PFSK-1 (cell line): ENCODE measurements at regions not wholly inside any gene's neighbourhood (a gene's known extent, or its start where the extent isn't known, plus 50 kb on each side); places are given as distances from the start of the nearest gene placed in this dataset.

ENCODE experiments used
- FOXP2 ChIP-seq: optimal IDR thresholded peaks from 2 replicates; pipeline ENCODE3; 2011; ENCODE audit warnings: borderline replicate concordance, control low read depth, inconsistent platforms; ENCODE audit not compliant: insufficient read depth; ENCODE audit errors: extremely low read length, extremely low read depth
- POLR2AphosphoS5 ChIP-seq: IDR thresholded peaks from 2 replicates; pipeline ENCODE4 v1.6.1; 2012; ENCODE audit warnings: low read depth, mild to moderate bottlenecking, control low read depth, low read length, moderate library complexity
- SIN3A ChIP-seq: IDR thresholded peaks from 2 replicates; pipeline ENCODE4 v1.6.1; 2012; ENCODE audit warnings: mild to moderate bottlenecking, low read length, moderate library complexity, borderline replicate concordance; ENCODE audit not compliant: insufficient read depth
- TAF1 ChIP-seq: IDR thresholded peaks from 2 replicates; pipeline ENCODE4 v1.6.1; 2012; ENCODE audit warnings: low read length, control low read depth, borderline replicate concordance; ENCODE audit not compliant: insufficient read depth
- TF ChIP-seq, protein P1 (sequence below), 2 experiments: IDR thresholded peaks; 2 replicates each; pipeline versions ENCODE4 v1.6.1 to v1.8.0; 2011 to 2012; ENCODE audit warnings: low read depth in 2 of 2, low read length in 2 of 2, control low read depth in 1 of 2, inconsistent platforms in 1 of 2, mild to moderate bottlenecking in 1 of 2, moderate library complexity in 1 of 2; ENCODE audit not compliant: insufficient read depth in 1 of 2

DNA sequence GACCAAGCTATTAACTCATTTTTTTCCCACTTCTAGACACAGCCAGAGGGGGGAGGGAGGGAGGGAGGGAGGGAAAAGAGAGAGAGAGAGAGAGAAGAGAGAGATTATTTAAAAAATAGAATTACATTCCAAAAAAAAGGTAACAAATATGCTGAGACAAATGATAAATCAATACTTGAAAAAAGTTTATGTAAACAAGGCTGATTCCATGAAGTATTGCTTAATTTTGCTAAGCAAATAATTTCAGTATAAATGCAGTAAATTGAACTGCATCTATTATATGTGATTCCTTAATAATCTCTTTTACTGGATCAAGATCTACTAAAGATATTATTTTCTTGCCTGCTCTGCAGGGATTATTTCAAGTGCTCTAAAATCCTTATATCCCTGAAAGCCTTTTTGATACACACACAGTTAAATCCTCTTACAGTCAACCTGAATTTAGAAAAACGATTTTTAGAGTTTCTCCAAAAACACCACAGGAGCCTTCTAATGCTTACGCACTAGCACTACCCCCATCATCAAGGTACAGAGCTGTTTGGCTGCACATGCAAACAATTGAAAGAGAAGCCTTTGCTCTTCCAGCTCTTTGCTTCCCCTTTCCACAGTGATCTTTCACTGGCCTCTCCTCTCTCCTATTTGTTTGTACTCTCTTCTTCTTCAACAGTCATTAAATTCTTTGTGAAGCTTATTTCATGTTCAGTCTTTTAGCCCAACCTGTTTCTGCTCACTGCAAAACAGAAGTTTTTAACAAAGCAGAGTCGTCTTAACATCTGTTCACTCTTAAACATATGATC, 426.3 kb upstream of the FAM241A start:
- TF ChIP-seq, protein P1, sequence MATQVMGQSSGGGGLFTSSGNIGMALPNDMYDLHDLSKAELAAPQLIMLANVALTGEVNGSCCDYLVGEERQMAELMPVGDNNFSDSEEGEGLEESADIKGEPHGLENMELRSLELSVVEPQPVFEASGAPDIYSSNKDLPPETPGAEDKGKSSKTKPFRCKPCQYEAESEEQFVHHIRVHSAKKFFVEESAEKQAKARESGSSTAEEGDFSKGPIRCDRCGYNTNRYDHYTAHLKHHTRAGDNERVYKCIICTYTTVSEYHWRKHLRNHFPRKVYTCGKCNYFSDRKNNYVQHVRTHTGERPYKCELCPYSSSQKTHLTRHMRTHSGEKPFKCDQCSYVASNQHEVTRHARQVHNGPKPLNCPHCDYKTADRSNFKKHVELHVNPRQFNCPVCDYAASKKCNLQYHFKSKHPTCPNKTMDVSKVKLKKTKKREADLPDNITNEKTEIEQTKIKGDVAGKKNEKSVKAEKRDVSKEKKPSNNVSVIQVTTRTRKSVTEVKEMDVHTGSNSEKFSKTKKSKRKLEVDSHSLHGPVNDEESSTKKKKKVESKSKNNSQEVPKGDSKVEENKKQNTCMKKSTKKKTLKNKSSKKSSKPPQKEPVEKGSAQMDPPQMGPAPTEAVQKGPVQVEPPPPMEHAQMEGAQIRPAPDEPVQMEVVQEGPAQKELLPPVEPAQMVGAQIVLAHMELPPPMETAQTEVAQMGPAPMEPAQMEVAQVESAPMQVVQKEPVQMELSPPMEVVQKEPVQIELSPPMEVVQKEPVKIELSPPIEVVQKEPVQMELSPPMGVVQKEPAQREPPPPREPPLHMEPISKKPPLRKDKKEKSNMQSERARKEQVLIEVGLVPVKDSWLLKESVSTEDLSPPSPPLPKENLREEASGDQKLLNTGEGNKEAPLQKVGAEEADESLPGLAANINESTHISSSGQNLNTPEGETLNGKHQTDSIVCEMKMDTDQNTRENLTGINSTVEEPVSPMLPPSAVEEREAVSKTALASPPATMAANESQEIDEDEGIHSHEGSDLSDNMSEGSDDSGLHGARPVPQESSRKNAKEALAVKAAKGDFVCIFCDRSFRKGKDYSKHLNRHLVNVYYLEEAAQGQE (IDR thresholded peaks at IDR 0.05; ENCODE audit: insufficient read depth in 1 of 2, low read depth in 2 of 2, low read length in 2 of 2) = no peak
- TF ChIP-seq SIN3A (no peak), TAF1 (no peak), POLR2AphosphoS5 (no peak), FOXP2 (no peak)

DNA sequence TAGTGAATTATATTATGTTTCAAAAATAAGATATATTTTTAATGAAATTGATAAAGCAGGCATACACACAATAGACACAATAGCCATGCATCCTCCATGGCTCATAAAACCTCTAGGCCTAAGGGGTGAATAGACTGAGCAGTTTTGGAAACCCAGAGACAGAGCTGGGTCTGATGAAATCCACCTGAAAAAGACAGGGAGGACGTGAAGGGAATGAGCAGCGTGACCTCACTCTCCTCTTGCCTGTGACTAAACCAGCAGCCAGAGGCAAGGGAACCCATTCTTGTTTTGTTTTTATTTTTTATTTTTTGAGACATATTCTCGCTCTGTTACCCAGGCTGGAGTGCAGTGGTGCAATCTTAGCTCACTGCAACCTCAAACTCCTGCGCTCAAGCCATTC, 424.4 kb upstream of the FAM241A start:
- TF ChIP-seq, protein P1 (IDR thresholded peaks at IDR 0.05; ENCODE audit: insufficient read depth in 1 of 2, low read depth in 2 of 2, low read length in 2 of 2) = no peak
- TF ChIP-seq FOXP2 (no peak), SIN3A (no peak), TAF1 (no peak), POLR2AphosphoS5 (no peak)

DNA sequence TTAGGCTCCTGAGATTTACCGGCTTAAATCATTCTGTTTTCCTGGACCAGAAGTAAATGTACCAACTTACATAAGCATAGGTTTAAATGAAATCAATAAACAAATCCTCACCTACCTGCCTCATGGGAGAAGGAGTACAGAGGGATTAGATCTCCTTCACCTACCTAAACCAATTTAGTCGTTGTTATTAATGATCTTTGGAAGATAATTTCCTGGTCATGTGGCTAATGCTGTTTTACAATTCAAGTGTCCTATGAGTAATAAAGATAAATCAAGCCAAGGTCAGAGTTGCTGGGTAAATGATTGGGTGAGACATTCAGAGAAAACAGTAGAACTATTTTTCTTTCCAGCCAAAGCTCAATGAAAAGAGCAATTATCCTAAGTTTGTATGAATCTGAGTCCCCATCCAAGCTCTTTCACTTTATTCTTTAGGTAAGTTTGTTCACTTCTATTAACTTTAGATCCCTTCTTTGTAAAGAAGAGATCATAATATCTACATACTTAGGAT, 423.0 kb upstream of the FAM241A start:
- no peak for TF ChIP-seq POLR2AphosphoS5

DNA sequence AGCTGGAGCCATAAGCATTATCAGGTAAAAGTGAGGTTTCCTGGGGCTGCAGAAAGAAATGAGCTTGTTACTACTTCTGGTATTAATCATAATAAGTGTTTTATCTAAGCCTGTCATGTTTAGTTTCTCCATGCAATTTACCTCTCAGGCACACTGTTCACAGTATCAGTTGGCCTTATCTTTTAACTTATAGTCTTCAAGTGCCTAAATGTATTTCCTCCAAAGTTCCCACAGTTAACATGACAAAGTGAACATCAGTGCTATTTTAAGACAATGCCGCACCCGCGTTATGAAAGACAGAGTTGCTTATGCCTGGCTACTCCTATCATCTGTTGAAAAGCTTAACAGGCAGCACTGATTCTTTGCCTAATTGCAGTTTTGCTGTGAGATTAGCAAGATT, 408.7 kb upstream of the FAM241A start:
- TF ChIP-seq SIN3A = no peak

DNA sequence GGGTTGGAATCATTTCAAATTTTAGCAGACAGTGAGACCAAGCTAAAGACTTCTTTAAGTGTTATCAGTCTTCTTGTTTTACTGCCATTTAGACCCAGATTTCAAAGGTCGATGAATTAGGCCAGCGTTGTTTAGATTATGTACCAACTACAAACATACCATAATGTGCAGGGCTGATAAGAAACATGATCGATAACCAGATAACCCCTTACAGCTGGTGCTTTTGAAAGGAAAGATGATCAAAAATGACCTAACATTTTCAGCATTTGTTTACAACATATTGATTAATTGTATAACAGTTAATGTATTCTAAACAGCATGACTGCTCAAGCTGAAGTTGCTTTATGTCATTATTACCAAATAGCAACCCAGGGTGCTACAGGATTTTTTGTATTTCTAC, 400.4 kb upstream of the FAM241A start:
- TF ChIP-seq TAF1 (no peak), POLR2AphosphoS5 (no peak), FOXP2 (no peak), SIN3A (no peak)
- TF ChIP-seq, protein P1 (IDR thresholded peaks at IDR 0.05; ENCODE audit: insufficient read depth in 1 of 2, low read depth in 2 of 2, low read length in 2 of 2) = no peak

DNA sequence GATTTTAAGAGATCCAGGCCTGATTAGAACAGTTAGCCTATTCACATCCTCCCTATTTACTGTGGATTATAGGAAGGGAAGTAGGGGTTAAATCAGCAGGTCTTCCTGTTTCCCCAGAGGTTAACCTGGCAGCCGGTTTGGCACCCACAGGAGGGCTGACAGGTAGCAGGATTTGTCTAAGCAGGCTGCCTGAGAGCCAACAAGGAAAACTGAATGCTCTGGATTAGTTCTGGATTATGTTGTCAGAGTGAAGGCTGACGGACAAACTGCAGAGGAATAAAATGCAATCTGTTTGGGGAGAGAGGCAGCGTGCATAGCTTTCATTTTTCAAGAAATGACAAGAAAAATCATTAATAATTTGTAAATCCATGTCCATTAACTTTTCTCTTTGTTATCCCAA, 397.1 kb upstream of the FAM241A start:
- no peak for TF ChIP-seq TAF1
- no peak for TF ChIP-seq POLR2AphosphoS5
- no peak for TF ChIP-seq SIN3A
- TF ChIP-seq FOXP2 = no peak
- TF ChIP-seq, protein P1 (IDR thresholded peaks at IDR 0.05; ENCODE audit: insufficient read depth in 1 of 2, low read depth in 2 of 2, low read length in 2 of 2) = no peak
